H1 (cell line): ENCODE measurements at regions not wholly inside any gene's neighbourhood (a gene's known extent, or its start where the extent isn't known, plus 50 kb on each side); places are given as distances from the start of the nearest gene placed in this dataset.

Experiments
- ATF2 ChIP-seq: IDR thresholded peaks from 2 replicates; pipeline ENCODE4 v1.6.1; 2012; ENCODE audit warnings: low read length, inconsistent platforms
- CTCF ChIP-seq, 3 experiments: IDR thresholded peaks; 1 replicate in 2 of 3; 2 replicates in 1 of 3; pipeline versions ENCODE4 v1.5.1 to v1.6.1; 2011; ENCODE audit warnings: low read length in 3 of 3, mild to moderate bottlenecking in 3 of 3, inconsistent platforms in 2 of 3, low read depth in 1 of 3, moderate library complexity in 1 of 3; ENCODE audit not compliant: insufficient read depth in 1 of 3; ENCODE audit errors: control extremely low read depth in 1 of 3
- EGR1 ChIP-seq: IDR thresholded peaks from 2 replicates; pipeline ENCODE4 v1.6.1; 2011; ENCODE audit warnings: low read depth, low read length, borderline replicate concordance
- EP300 ChIP-seq, 2 experiments: IDR thresholded peaks; 1 replicate in 1 of 2; 2 replicates in 1 of 2; pipeline ENCODE4 v1.6.1; 2011 to 2012; ENCODE audit warnings: low read depth in 2 of 2, low read length in 2 of 2, mild to moderate bottlenecking in 2 of 2, borderline replicate concordance in 1 of 2, inconsistent platforms in 1 of 2, moderate library complexity in 1 of 2
- POLR2AphosphoS5 ChIP-seq: IDR thresholded peaks from 2 replicates; pipeline ENCODE4 v1.6.1; 2011; ENCODE audit warnings: low read depth, low read length
- RBBP5 ChIP-seq: IDR thresholded peaks from 2 replicates; pipeline ENCODE4 v1.7.1; 2012; ENCODE audit warnings: low read depth, mild to moderate bottlenecking, inconsistent platforms, low read length, moderate library complexity, borderline replicate concordance
- TCF12 ChIP-seq: IDR thresholded peaks from 2 replicates; pipeline ENCODE4 v1.6.1; 2011; ENCODE audit warnings: low read depth, mild to moderate bottlenecking, low read length

- TF ChIP-seq CTCF (IDR thresholded peaks at IDR 0.05; ENCODE audit: control extremely low read depth in 1 of 3, insufficient read depth in 1 of 3, low read depth in 1 of 3, low read length in 3 of 3) = no peak
- no peak for TF ChIP-seq RBBP5
- TF ChIP-seq POLR2AphosphoS5 = no peak
- TF ChIP-seq ATF2 = no peak
- no peak for TF ChIP-seq EP300 (IDR thresholded peaks at IDR 0.05; ENCODE audit: borderline replicate concordance in 1 of 2, low read depth in 2 of 2, low read length in 2 of 2)
- no peak for TF ChIP-seq TCF12
- no peak for TF ChIP-seq EGR1
Measured at GRCh38 chr5:107300721-107301327, 369.9 kb downstream of the EFNA5 start.
